H9 (cell line): ENCODE measurements at regions not wholly inside any gene's neighbourhood (a gene's known extent, or its start where the extent isn't known, plus 50 kb on each side); places are given as distances from the start of the nearest gene placed in this dataset.

Source experiments
- DNase-seq: peaks from one replicate; pipeline ENCODE4 v3.0.0-alpha.2; 2017
- H2AFZ ChIP-seq: one replicate; pipeline ENCODE4 v1.6.1; 2013; ENCODE audit warnings: mild to moderate bottlenecking, low read length, control low read depth, moderate library complexity
- H2AK5ac ChIP-seq: 2 replicates; pipeline ENCODE4 v1.6.1; 2013; ENCODE audit warnings: low read length, control low read depth, mixed read lengths; ENCODE audit not compliant: insufficient read length
- H2BK120ac ChIP-seq: one replicate; pipeline ENCODE4 v1.6.1; 2013; ENCODE audit warnings: low read depth, mild to moderate bottlenecking, low read length, control low read depth, inconsistent platforms; ENCODE audit not compliant: poor library complexity, severe bottlenecking
- H2BK12ac ChIP-seq: 2 replicates; pipeline ENCODE4 v1.6.1; 2013; ENCODE audit warnings: low read length, control low read depth, mixed read lengths, low read depth; ENCODE audit not compliant: insufficient read length
- H2BK15ac ChIP-seq: 2 replicates; pipeline ENCODE4 v1.6.1; 2013; ENCODE audit warnings: low read depth, low read length, control low read depth
- H2BK20ac ChIP-seq: one replicate; pipeline ENCODE4 v1.6.1; 2013; ENCODE audit warnings: low read depth, mild to moderate bottlenecking, low read length, control low read depth, inconsistent platforms; ENCODE audit not compliant: poor library complexity, severe bottlenecking
- H2BK5ac ChIP-seq: 2 replicates; pipeline ENCODE4 v1.6.1; 2013; ENCODE audit warnings: low read length, control low read depth, mixed read lengths; ENCODE audit not compliant: insufficient read length
- H3K14ac ChIP-seq: 2 replicates; pipeline ENCODE4 v1.6.1; 2013; ENCODE audit warnings: low read length, control low read depth; ENCODE audit not compliant: insufficient read depth
- H3K18ac ChIP-seq: 2 replicates; pipeline ENCODE4 v1.6.1; 2013; ENCODE audit warnings: low read depth, mild to moderate bottlenecking, mixed read lengths, low read length, control low read depth; ENCODE audit not compliant: insufficient read length
- H3K23ac ChIP-seq: 2 replicates; pipeline ENCODE4 v1.6.1; 2013; ENCODE audit warnings: low read length, control low read depth, mixed read lengths, low read depth; ENCODE audit not compliant: insufficient read length
- H3K23me2 ChIP-seq: 2 replicates; pipeline ENCODE4 v1.6.1; 2013; ENCODE audit warnings: low read depth, mild to moderate bottlenecking, mixed read lengths, low read length, control low read depth; ENCODE audit not compliant: insufficient read length, poor library complexity, severe bottlenecking
- H3K27ac ChIP-seq: 2 replicates; pipeline ENCODE4 v1.5.1; 2013; ENCODE audit warnings: low read length, control low read depth, mixed read lengths, low read depth; ENCODE audit not compliant: insufficient read length
- H3K27me3 ChIP-seq: 2 replicates; pipeline ENCODE4 v1.6.1; 2013; ENCODE audit warnings: low read length, control low read depth, inconsistent platforms; ENCODE audit not compliant: insufficient read depth
- H3K4ac ChIP-seq: 2 replicates; pipeline ENCODE4 v1.6.1; 2013; ENCODE audit warnings: low read depth, mild to moderate bottlenecking, control low read depth, inconsistent platforms, low read length, moderate library complexity
- H3K4me1 ChIP-seq: 2 replicates; pipeline ENCODE4 v1.6.1; 2013; ENCODE audit warnings: low read length, control low read depth, inconsistent platforms; ENCODE audit not compliant: insufficient read depth
- H3K4me2 ChIP-seq: 2 replicates; pipeline ENCODE4 v1.6.1; 2013; ENCODE audit warnings: low read length, control low read depth, mixed read lengths; ENCODE audit not compliant: insufficient read length, insufficient read depth
- H3K56ac ChIP-seq: 2 replicates; pipeline ENCODE4 v1.6.1; 2013; ENCODE audit warnings: low read depth, mild to moderate bottlenecking, mixed read lengths, low read length, control low read depth; ENCODE audit not compliant: insufficient read length
- H3K79me1 ChIP-seq: 2 replicates; pipeline ENCODE4 v1.6.1; 2013; ENCODE audit warnings: low read depth, mild to moderate bottlenecking, moderate library complexity, low read length, control low read depth, inconsistent platforms; ENCODE audit not compliant: insufficient read depth, poor library complexity, severe bottlenecking
- H3K79me2 ChIP-seq: 2 replicates; pipeline ENCODE4 v1.6.1; 2013; ENCODE audit warnings: low read length, control low read depth, inconsistent platforms; ENCODE audit not compliant: insufficient read depth
- H3K9ac ChIP-seq: 2 replicates; pipeline ENCODE4 v1.6.1; 2013; ENCODE audit warnings: low read length, control low read depth, mixed read lengths; ENCODE audit not compliant: insufficient read length; ENCODE audit errors: extremely low read depth
- H3K9me3 ChIP-seq: one replicate; pipeline ENCODE4 v1.6.1; 2013; ENCODE audit warnings: low read depth, low read length, inconsistent platforms; ENCODE audit not compliant: control insufficient read depth
- H3T11ph ChIP-seq: one replicate; pipeline ENCODE4 v1.6.1; 2013; ENCODE audit warnings: mild to moderate bottlenecking, low read length, control low read depth, inconsistent platforms
- H4K20me1 ChIP-seq: one replicate; pipeline ENCODE4 v1.6.1; 2013; ENCODE audit not compliant: control insufficient read depth, insufficient read length, insufficient read depth
- H4K5ac ChIP-seq: 2 replicates; pipeline ENCODE4 v1.6.1; 2013; ENCODE audit warnings: low read depth, mild to moderate bottlenecking, mixed read lengths, low read length, control low read depth; ENCODE audit not compliant: insufficient read length
- H4K8ac ChIP-seq: replicated peaks from 2 replicates; pipeline ENCODE4 v1.6.1; 2013; ENCODE audit warnings: low read length, control low read depth, mixed read lengths, low read depth; ENCODE audit not compliant: insufficient read length
- H4K91ac ChIP-seq: 2 replicates; pipeline ENCODE4 v1.6.1; 2013; ENCODE audit warnings: low read depth, mild to moderate bottlenecking, moderate library complexity, mixed read lengths, low read length, control low read depth; ENCODE audit not compliant: insufficient read length
- H3K27ac Mint-ChIP-seq, 3 experiments: 2 replicates in 2 of 3; 3 replicates in 1 of 3; pipeline ENCODE4 v1.8.0; 2020 to 2021; ENCODE audit warnings: mixed read lengths in 3 of 3, mild to moderate bottlenecking in 1 of 3, moderate library complexity in 1 of 3
- H3K27me3 Mint-ChIP-seq: 2 replicates; pipeline ENCODE4 v1.8.0; 2021; ENCODE audit warnings: low read depth, mild to moderate bottlenecking, moderate library complexity, mixed read lengths
- H3K36me3 Mint-ChIP-seq, 3 experiments: 2 replicates in 2 of 3; 3 replicates in 1 of 3; pipeline ENCODE4 v1.8.0; 2020 to 2021; ENCODE audit warnings: low read depth in 3 of 3, mixed read lengths in 3 of 3; ENCODE audit not compliant: insufficient read depth in 1 of 3
- H3K4me1 Mint-ChIP-seq, 2 experiments: 2 replicates each; pipeline ENCODE4 v1.8.0; 2020; ENCODE audit warnings: mixed read lengths in 2 of 2
- H3K4me3 Mint-ChIP-seq, 2 experiments: 2 replicates in 1 of 2; 3 replicates in 1 of 2; pipeline ENCODE4 v1.8.0; 2020 to 2021; ENCODE audit warnings: mild to moderate bottlenecking in 2 of 2, mixed read lengths in 2 of 2, moderate library complexity in 1 of 2
- H3K9me3 Mint-ChIP-seq, 2 experiments: 2 replicates in 1 of 2; 3 replicates in 1 of 2; pipeline ENCODE4 v1.8.0; 2020; ENCODE audit warnings: mild to moderate bottlenecking in 2 of 2, mixed read lengths in 2 of 2, moderate library complexity in 1 of 2
- CTCF ChIP-seq: fragments of 200-600 bp; sonication (generic); conservative IDR thresholded peaks from 3 replicates; pipeline ENCODE4 v1.8.0; 2021; ENCODE audit warnings: antibody characterized with exemption, mild to moderate bottlenecking
- WGBS: extraction: QIAGEN DNeasy Blood & Tissue Kit; methylation state at CpG from one replicate; pipeline ENCODE4 v1.1.7; 2013; ENCODE audit warnings: missing lambda C conversion rate, low lambda C conversion rate, mixed read lengths; ENCODE audit not compliant: insufficient read length; ENCODE audit errors: extremely low coverage; 5-methylcytosine and 5-hydroxymethylcytosine counted together

GRCh38 chr6:105807905-105808304, 278.2 kb upstream of the PRDM1 start:
- no peak overlapping the region for H3K27ac Mint-ChIP-seq
- no peak overlapping the region for H3K27ac ChIP-seq
- no peak overlapping the region for H3K9ac ChIP-seq
- no peak overlapping the region for H2BK15ac ChIP-seq
- H3K27me3 ChIP-seq: no peaks in the 10 kb centered on the region
- H3K18ac ChIP-seq: no peak overlapping the region
- no peak overlapping the region for H2BK120ac ChIP-seq
- no peak overlapping the region for H2BK20ac ChIP-seq
- no peak for TF ChIP-seq CTCF
- H3T11ph ChIP-seq: no peak overlapping the region
- H2AFZ ChIP-seq: no peak overlapping the region
- no peak overlapping the region for H2AK5ac ChIP-seq
- H3K79me2 ChIP-seq: 0 out of 2 replicates have a peak, but pooled peaks cover 1% of the 10 kb centered on the region
- no peak overlapping the region for H3K23ac ChIP-seq
- H2BK5ac ChIP-seq: no peak overlapping the region
- peaks cover 3% of the 10 kb centered on the region; the same call in 1 of the 2 replicates for H3K4me1 ChIP-seq
- H3K9me3 ChIP-seq: no peaks in the 10 kb centered on the region
- no peak overlapping the region for H3K4me3 Mint-ChIP-seq
- H3K4me1 Mint-ChIP-seq: peaks cover 10% of the 10 kb centered on the region in 2 experiments
- no peak for DNase-seq
- H3K79me1 ChIP-seq: no peaks in the 10 kb centered on the region
- H4K5ac ChIP-seq: no peak overlapping the region
- no peaks in the 10 kb centered on the region for H3K27me3 Mint-ChIP-seq
- no peak overlapping the region for H4K91ac ChIP-seq
- H3K56ac ChIP-seq: no peak overlapping the region
- no peak overlapping the region for H3K14ac ChIP-seq
- H2BK12ac ChIP-seq: no peak overlapping the region
- H4K20me1 ChIP-seq: no peaks in the 10 kb centered on the region
- H4K8ac ChIP-seq: no peak overlapping the region
- no peaks in the 10 kb centered on the region; a peak in 1 of 5 replicates for H3K9me3 Mint-ChIP-seq
- no peaks in the 10 kb centered on the region for H3K36me3 Mint-ChIP-seq
- WGBS: no CpG with 5 or more reads among the region's 4 CpGs
- no peak overlapping the region for H3K4ac ChIP-seq
- no peak overlapping the region for H3K4me2 ChIP-seq
- no peaks in the 10 kb centered on the region for H3K23me2 ChIP-seq
